Sigmoid colon (tissue), 6 donors: ENCODE measurements at regions not wholly inside any gene's neighbourhood (a gene's known extent, or its start where the extent isn't known, plus 50 kb on each side); places are given as distances from the start of the nearest gene placed in this dataset.

Experiments
- DNase-seq: peaks from one replicate; pipeline ENCODE4 v3.0.0-alpha.2; 2019
- H3K27ac ChIP-seq, 4 donors: fragments of 200-600 bp; sonication (generic); one replicate each; pipeline ENCODE4 v1.5.1; 2016 to 2019; ENCODE audit warnings: mild to moderate bottlenecking in 1 of 4
- H3K27me3 ChIP-seq, 3 donors: fragments of 200-600 bp; sonication (generic); one replicate each; pipeline ENCODE4 v1.5.1; 2019; ENCODE audit warnings: mild to moderate bottlenecking in 1 of 3
- H3K36me3 ChIP-seq, 4 donors: fragments of 200-600 bp; sonication (generic); one replicate each; pipeline ENCODE4 v1.5.1; 2016 to 2019
- H3K4me1 ChIP-seq, 4 donors: fragments of 200-600 bp; sonication (generic); one replicate each; pipeline ENCODE4 v1.5.1; 2017 to 2019
- H3K4me3 ChIP-seq, 4 donors: fragments of 200-600 bp; sonication (generic); one replicate each; pipeline ENCODE4 v1.5.1; 2017 to 2019; ENCODE audit warnings: mild to moderate bottlenecking in 2 of 4, moderate library complexity in 1 of 4
- H3K9me3 ChIP-seq, 4 donors: fragments of 200-600 bp in 3 of 4; sonication (generic) in 3 of 4; one replicate each; pipeline versions ENCODE4 v1.5.1 to v1.6.1; 2013 to 2019
- EP300 ChIP-seq, 4 donors: sonication (generic); formaldehyde crosslinking; IDR thresholded peaks; one replicate each; pipeline ENCODE4 v1.6.1; 2017; ENCODE audit warnings: antibody characterized with exemption in 4 of 4
- POLR2A ChIP-seq, 2 donors: fragments of 450-650 bp; IDR thresholded peaks; one replicate each; pipeline ENCODE4 v1.6.1; 2016; ENCODE audit warnings: antibody characterized with exemption in 2 of 2, mild to moderate bottlenecking in 2 of 2, moderate library complexity in 2 of 2
- POLR2AphosphoS5 ChIP-seq, 4 donors: sonication (generic); formaldehyde crosslinking; IDR thresholded peaks; one replicate each; pipeline ENCODE4 v1.6.1; 2017; ENCODE audit warnings: antibody characterized with exemption in 4 of 4
- WGBS, 2 donors: extraction: QIAGEN DNeasy Blood & Tissue Kit; methylation state at CpG; one replicate each; pipeline ENCODE4 v1.1.7; 2013; 5-methylcytosine and 5-hydroxymethylcytosine counted together
- intact Hi-C: fragments of 100-400 bp; cut with DNase I; formaldehyde crosslinking; loops from one replicate; pipeline ENCODE4 v1.15.1; 2023
- TF ChIP-seq, protein P1 (sequence below), 4 experiments: fragments of 450-650 bp in 3 of 4; fragments of 200-600 bp in 1 of 4; IDR thresholded peaks; one replicate each; pipeline ENCODE4 v1.5.1; 2016 to 2019; ENCODE audit warnings: antibody characterized with exemption in 4 of 4, mild to moderate bottlenecking in 3 of 4, moderate library complexity in 2 of 4
- donor health status: healthy with polysubstance abuse.
- donor health status: healthy.

DNA sequence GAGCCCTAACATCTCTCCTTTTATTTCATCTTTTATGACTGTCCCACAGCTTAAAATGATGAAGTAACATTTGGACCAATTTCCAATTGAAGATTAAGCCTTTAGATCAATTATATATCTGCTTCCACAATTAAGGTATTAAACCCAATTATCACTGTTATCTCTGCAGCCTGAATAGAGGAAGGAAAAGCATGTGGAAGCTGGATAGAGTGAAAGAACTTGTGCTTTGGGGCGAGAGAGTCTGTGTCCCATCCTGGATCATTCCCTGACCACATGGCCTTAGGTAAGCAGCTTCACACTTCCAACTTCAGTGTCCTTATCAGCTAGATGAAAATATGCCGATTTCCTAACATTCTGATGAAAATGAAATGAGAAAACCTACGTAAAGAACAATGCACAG is 61.4 kb upstream of the TSPAN8 start:
- 76 to 89% methylated on average over 3 of the region's 3 CpGs for WGBS, 2 donors
- intact Hi-C loops: no loop called here

DNA sequence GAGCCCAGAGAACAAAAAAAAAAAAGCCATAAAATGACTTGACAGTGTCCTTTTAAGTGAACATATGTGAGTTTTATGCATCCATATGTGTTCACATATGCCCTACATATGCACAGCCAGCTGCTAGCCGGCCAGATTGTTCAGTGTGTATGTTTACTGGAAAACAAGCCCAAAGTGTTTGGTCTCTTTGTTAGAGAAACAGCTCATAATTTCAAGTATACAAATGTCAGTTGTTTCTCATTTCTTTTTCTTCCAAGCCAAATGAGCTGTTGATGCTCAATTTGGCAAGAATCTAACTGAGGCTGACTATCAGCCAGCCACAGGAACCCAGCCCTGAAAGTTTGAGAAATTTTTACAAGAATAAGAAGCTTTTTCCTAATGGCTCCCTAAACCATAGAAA is 60.8 kb upstream of the TSPAN8 start:
- WGBS, 2 donors: 42 to 60% methylated on average over 1 of the region's 1 CpG
- Histone ChIP-seq H3K27ac (no peak overlapping the region), H3K9me3 (no peaks in the 10 kb centered on the region), H3K36me3 (no peaks in the 10 kb centered on the region), H3K4me3 (no peak overlapping the region), H3K4me1 (peaks cover 0 to 11% (median 5%) of the 10 kb centered on the region in 4 donors), H3K27me3 (no peaks in the 10 kb centered on the region)
- intact Hi-C loops: no loop called here
- TF ChIP-seq POLR2A (IDR thresholded peaks at IDR 0.05) (no peak), POLR2AphosphoS5 (IDR thresholded peaks at IDR 0.05) (no peak), EP300 (IDR thresholded peaks at IDR 0.05) (no peak)
- TF ChIP-seq, protein P1, sequence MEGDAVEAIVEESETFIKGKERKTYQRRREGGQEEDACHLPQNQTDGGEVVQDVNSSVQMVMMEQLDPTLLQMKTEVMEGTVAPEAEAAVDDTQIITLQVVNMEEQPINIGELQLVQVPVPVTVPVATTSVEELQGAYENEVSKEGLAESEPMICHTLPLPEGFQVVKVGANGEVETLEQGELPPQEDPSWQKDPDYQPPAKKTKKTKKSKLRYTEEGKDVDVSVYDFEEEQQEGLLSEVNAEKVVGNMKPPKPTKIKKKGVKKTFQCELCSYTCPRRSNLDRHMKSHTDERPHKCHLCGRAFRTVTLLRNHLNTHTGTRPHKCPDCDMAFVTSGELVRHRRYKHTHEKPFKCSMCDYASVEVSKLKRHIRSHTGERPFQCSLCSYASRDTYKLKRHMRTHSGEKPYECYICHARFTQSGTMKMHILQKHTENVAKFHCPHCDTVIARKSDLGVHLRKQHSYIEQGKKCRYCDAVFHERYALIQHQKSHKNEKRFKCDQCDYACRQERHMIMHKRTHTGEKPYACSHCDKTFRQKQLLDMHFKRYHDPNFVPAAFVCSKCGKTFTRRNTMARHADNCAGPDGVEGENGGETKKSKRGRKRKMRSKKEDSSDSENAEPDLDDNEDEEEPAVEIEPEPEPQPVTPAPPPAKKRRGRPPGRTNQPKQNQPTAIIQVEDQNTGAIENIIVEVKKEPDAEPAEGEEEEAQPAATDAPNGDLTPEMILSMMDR (IDR thresholded peaks at IDR 0.05): no peak
- no peak for DNase-seq

More for the DNA sequence above, 61.4 kb upstream of the TSPAN8 start:
- Histone ChIP-seq H3K36me3 (no peaks in the 10 kb centered on the region), H3K4me1 (peaks cover 0 to 11% (median 5%) of the 10 kb centered on the region in 4 donors), H3K27ac (no peak overlapping the region), H3K9me3 (no peaks in the 10 kb centered on the region), H3K4me3 (no peak overlapping the region), H3K27me3 (no peaks in the 10 kb centered on the region)
- DNase-seq: no peak
- no peak for TF ChIP-seq POLR2A (IDR thresholded peaks at IDR 0.05)
- no peak for TF ChIP-seq EP300 (IDR thresholded peaks at IDR 0.05)
- TF ChIP-seq, protein P1 (IDR thresholded peaks at IDR 0.05): no peak
- no peak for TF ChIP-seq POLR2AphosphoS5 (IDR thresholded peaks at IDR 0.05)

DNA sequence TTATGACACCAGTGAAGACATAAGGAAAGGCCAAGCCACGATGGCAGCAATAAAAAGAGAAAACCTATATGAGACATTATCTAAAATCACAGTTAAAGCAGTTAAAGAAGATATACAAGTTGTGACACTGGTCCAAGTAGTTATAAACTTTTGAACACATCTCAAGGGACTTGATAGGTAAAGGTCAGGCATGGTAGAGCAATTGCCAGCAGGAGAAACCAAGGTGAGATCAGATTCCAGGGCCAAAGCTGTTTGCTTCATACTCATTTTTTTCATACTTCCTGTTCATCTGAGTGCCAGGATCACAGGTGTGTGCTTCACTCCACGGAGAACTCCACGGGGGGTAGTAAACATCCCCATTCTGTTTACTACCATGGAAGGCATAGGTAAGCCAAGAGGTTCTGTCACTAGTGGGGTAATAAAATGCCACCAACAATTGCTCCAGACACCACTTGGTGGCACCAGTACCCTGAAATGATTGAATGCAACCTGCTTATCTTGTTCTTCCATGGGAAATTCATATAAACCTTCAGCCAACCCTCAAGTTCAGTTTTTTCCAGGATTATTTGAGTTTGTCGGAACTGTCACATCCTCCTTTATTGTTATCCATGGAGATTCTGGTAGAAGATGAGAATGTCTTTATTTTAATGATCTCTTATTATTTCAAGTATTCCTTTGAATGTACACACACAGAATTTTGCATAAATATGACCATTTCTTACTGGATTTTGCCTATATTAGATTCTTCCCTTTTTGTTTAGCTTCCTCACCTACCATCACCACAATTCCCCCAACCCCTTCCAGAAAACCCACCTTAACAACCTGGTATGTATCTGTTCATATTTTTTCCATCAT is 59.2 kb upstream of the TSPAN8 start:
- Histone ChIP-seq H3K9me3 (no peaks in the 10 kb centered on the region), H3K36me3 (no peaks in the 10 kb centered on the region), H3K4me1 (peaks cover 0 to 11% (median 5%) of the 10 kb centered on the region in 4 donors), H3K4me3 (no peak overlapping the region), H3K27me3 (no peaks in the 10 kb centered on the region), H3K27ac (no peak overlapping the region)
- intact Hi-C loops: no loop called here
- 5 to 43% methylated on average over 4 of the region's 4 CpGs for whole genome bisulfite sequencing, 2 donors
- no peak for DNase-seq
- TF ChIP-seq, protein P1 (IDR thresholded peaks at IDR 0.05): peak in 1 of 4 experiments; percentile 20
- TF ChIP-seq EP300 (IDR thresholded peaks at IDR 0.05): no peak

- no peaks in the 10 kb centered on the region for H3K27me3 ChIP-seq
- intact Hi-C loops: no loop called here
- DNase-seq: no peak
- no peaks in the 10 kb centered on the region for H3K9me3 ChIP-seq
- WGBS, 2 donors: 10 to 54% methylated on average over 6 of the region's 6 CpGs
- no peaks in the 10 kb centered on the region for H3K36me3 ChIP-seq
- no peak overlapping the region for H3K4me3 ChIP-seq
- H3K4me1 ChIP-seq: peaks cover 0 to 11% (median 5%) of the 10 kb centered on the region in 4 donors
- no peak overlapping the region for H3K27ac ChIP-seq
- no peak for TF ChIP-seq POLR2A (IDR thresholded peaks at IDR 0.05)
- no peak for TF ChIP-seq EP300 (IDR thresholded peaks at IDR 0.05)
- no peak for TF ChIP-seq POLR2AphosphoS5 (IDR thresholded peaks at IDR 0.05)
- TF ChIP-seq, protein P1 (IDR thresholded peaks at IDR 0.05): no peak
These were observed 56.9 kb upstream of the TSPAN8 start for GRCh38 chr12:71214511-71215285.
